MCF 10A (cell line): ENCODE measurements at regions not wholly inside any gene's neighbourhood (a gene's known extent, or its start where the extent isn't known, plus 50 kb on each side); places are given as distances from the start of the nearest gene placed in this dataset.

Source experiments
- BruUV-seq: library from RNA; stranded (reverse); fragments of 400-500 nt; replicated peaks from 2 replicates; lab custom pipeline; 2021; lab: Mats Ljungman, UMichigan
- CTCF ChIA-PET: fragments of 300-600 bp; sonication (Branson Sonifier 250); formaldehyde crosslinking; extraction: SDS; loops from one replicate; lab custom pipeline; 2021; ENCODE audit warnings: antibody characterized with exemption, inconsistent platforms; lab: Yijun Ruan, JAX
- POLR2A ChIA-PET: fragments of 300-600, 350-650 bp; sonication (Branson Sonifier 250); formaldehyde crosslinking; extraction: SDS; loops from one replicate; lab custom pipeline; 2020; ENCODE audit warnings: antibody characterized with exemption, inconsistent platforms; lab: Yijun Ruan, JAX
- DNase-seq: peaks from one replicate; pipeline ENCODE4 v3.0.0-alpha.2; 2018; ENCODE audit not compliant: unreplicated experiment
- H3K27ac Mint-ChIP-seq: one replicate; pipeline ENCODE4 v1.8.0; 2022; ENCODE audit warnings: mild to moderate bottlenecking, low read depth, mixed read lengths; ENCODE audit not compliant: unreplicated experiment
- H3K27me3 Mint-ChIP-seq: one replicate; pipeline ENCODE4 v1.8.0; 2022; ENCODE audit warnings: mixed read lengths; ENCODE audit not compliant: insufficient read depth, unreplicated experiment
- H3K36me3 Mint-ChIP-seq: one replicate; pipeline ENCODE4 v1.8.0; 2022; ENCODE audit warnings: mild to moderate bottlenecking, moderate library complexity, mixed read lengths; ENCODE audit not compliant: insufficient read depth, unreplicated experiment
- H3K4me1 Mint-ChIP-seq: one replicate; pipeline ENCODE4 v1.8.0; 2022; ENCODE audit warnings: mixed read lengths; ENCODE audit not compliant: insufficient read depth, unreplicated experiment
- H3K4me3 Mint-ChIP-seq: one replicate; pipeline ENCODE4 v1.8.0; 2022; ENCODE audit warnings: mild to moderate bottlenecking, moderate library complexity, mixed read lengths; ENCODE audit not compliant: unreplicated experiment
- H3K9me3 Mint-ChIP-seq: one replicate; pipeline ENCODE4 v1.8.0; 2022; ENCODE audit warnings: mixed read lengths; ENCODE audit not compliant: unreplicated experiment
- intact Hi-C: fragments of 100-400 bp; cut with micrococcal nuclease; formaldehyde crosslinking; loops from 2 replicates; pipeline ENCODE4 v1.14.1; 2022
- TF ChIP-seq, protein P1 (sequence below): fragments of 200-600 bp; IDR thresholded peaks from one replicate; pipeline ENCODE4 v1.8.0; 2022; ENCODE audit warnings: antibody characterized with exemption, mild to moderate bottlenecking; ENCODE audit not compliant: unreplicated experiment

DNA sequence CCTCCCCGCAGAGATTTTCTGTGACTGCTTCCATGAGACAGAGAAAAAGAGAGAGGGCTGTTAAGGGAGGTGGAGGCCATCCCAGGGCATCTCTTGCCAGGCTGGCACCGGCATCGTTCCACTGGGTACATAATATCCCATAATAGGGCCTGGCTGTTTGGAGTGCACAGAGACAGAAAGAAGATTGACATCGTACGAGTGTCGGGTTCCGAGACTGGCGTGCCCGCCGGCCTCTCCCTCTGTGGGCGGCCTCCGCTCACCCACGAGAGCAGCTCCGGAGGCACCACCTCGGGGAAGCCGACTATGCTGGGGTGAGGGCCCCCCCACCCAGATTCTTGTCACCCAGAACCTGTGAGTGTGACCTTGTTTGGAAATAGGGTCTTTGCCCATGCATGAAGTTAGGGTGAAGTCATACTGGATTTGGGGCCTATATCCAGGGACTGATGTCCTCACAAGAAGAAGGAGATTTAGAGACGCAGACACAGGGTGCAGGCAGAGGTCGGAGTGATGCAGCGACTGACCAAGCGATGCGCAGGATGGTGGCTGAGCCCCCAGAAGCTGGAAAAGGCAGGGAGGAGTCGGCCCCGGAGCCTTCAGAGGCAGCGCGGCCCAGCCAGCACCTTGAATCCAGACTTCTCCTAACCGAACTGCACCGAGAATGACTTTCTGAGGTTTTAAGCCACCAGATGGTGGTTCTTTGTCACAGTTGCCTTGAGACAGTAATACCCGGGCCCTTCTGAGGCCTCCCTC, 101.8 kb upstream of the CIBAR2 start:
- Mint-ChIP-seq H3K36me3 (no peaks in the 10 kb centered on the region), H3K9me3 (no peaks in the 10 kb centered on the region), H3K4me3 (no peak overlapping the region), H3K27ac (no peak overlapping the region), H3K4me1 (no peaks in the 10 kb centered on the region), H3K27me3 (no peaks in the 10 kb centered on the region)
- DNase-seq: no peak
- BruUV-seq: no TSS peak
- TF ChIP-seq, protein P1, sequence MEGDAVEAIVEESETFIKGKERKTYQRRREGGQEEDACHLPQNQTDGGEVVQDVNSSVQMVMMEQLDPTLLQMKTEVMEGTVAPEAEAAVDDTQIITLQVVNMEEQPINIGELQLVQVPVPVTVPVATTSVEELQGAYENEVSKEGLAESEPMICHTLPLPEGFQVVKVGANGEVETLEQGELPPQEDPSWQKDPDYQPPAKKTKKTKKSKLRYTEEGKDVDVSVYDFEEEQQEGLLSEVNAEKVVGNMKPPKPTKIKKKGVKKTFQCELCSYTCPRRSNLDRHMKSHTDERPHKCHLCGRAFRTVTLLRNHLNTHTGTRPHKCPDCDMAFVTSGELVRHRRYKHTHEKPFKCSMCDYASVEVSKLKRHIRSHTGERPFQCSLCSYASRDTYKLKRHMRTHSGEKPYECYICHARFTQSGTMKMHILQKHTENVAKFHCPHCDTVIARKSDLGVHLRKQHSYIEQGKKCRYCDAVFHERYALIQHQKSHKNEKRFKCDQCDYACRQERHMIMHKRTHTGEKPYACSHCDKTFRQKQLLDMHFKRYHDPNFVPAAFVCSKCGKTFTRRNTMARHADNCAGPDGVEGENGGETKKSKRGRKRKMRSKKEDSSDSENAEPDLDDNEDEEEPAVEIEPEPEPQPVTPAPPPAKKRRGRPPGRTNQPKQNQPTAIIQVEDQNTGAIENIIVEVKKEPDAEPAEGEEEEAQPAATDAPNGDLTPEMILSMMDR: no peak
- POLR2A ChIA-PET: no interaction called here
- CTCF ChIA-PET: interaction anchor here (1.2 kb wide), 1 partner anchor 13 kb away, joined by 5 read pairs; no protein-coding TSS in a partner anchor
- intact Hi-C loops: no loop called here

DNA sequence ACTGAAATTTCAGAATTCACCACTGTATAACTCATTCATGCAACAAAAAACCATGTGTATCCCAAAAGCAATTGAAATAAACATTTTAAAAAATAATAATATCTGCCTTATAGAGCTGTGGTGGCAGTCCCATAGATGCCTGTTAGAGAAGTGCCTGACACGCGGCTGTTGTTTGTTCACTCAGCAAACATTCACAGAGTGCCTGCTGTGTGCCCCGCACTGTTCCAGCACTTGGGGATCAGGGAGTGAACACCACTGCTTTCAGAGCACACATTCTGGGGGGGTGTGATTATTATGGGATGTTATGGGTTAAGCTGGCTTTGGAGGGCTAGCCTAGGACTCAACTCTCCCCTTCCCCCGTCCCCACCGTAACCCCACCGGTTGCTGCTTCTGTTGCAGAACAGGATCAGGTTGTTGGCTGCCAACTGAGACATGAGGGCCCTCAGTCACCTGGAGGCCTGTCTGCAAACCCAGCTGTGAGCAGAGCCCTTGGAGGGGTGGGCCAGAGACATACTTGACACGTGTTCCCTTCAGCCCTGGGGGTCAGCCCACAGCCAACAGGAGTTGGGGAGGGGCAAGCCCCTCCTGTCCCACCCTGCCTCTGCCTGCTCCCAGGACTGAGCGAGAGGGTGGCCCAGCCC, 103.3 kb upstream of the CIBAR2 start:
- intact Hi-C loops: no loop called here
- H3K27me3 Mint-ChIP-seq: no peaks in the 10 kb centered on the region
- H3K36me3 Mint-ChIP-seq: no peaks in the 10 kb centered on the region
- no peak overlapping the region for H3K27ac Mint-ChIP-seq
- no TSS peak for BruUV-seq
- DNase-seq: no peak
- no peaks in the 10 kb centered on the region for H3K9me3 Mint-ChIP-seq
- ChIA-PET POLR2A (no interaction called here), CTCF (interaction anchor here (1.4 to 1.5 kb wide), 2 partner anchors 65 to 101 kb away, joined by 4 read pairs; no protein-coding TSS in a partner anchor)
- H3K4me3 Mint-ChIP-seq: no peak overlapping the region
- peaks cover 4% of the 10 kb centered on the region for H3K4me1 Mint-ChIP-seq
- TF ChIP-seq, protein P1: no peak

DNA sequence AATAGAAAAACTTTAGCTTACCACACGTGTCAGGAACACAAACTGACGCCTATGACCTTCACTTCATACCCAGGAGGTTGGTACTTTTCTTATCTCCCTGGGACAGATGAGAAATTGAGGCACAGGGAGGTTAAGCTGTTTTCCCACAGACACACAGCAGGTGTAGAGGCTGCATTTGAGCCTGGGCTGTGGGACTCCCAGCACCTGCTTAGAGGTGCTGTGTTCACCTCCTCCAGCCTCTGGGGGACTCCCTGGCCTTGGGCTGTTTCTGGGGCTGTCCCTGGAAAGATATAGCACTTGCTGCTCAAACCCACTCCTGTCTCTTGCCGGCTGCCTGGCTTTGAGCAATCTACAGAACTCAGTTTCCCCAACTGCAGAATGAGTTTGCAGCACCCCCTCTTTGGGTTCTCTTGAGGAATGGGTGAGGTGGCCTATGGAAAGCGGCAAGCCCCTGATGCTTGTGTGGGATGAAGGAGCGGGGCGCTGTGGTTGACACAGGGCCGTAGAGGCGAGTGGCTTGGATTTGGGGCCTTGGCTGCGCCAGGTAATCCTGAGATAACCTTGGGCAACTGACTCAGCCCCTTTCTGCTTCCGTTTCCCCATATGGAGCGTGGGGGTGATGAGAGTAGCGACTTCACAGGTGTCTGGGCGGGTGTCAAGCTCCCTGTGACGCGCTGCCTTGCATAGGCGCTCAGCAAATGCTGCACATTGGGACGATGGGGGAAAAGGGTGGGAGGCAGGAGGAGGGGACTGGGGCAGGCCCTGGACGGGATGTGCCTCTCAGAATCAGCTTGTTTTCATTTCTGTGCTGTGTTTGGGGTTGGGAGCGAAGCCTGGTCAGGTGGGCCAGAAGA, 104.5 kb upstream of the CIBAR2 start:
- CTCF ChIA-PET: no interaction called here
- no peaks in the 10 kb centered on the region for H3K27me3 Mint-ChIP-seq
- BruUV-seq: no TSS peak

More for the DNA sequence above, 104.5 kb upstream of the CIBAR2 start:
- Mint-ChIP-seq H3K9me3 (no peaks in the 10 kb centered on the region), H3K4me3 (no peak overlapping the region), H3K36me3 (no peaks in the 10 kb centered on the region), H3K27ac (no peak overlapping the region), H3K4me1 (peaks cover 7% of the 10 kb centered on the region)
- POLR2A ChIA-PET: interaction anchor here (0.8 kb wide), 1 partner anchor 33 kb away, joined by 3 read pairs; no protein-coding TSS in a partner anchor
- intact Hi-C loops: no loop called here
- DNase-seq: no peak
- TF ChIP-seq, protein P1: no peak
